GM19395 (cell line): ENCODE measurements at regions not wholly inside any gene's neighbourhood (a gene's known extent, or its start where the extent isn't known, plus 50 kb on each side); places are given as distances from the start of the nearest gene placed in this dataset.
"Not testable (repeated sequence)": the region's sequence is repeated elsewhere in the genome, so short reads cannot be mapped to it uniquely, and the experiment has no call there.

Experiments used
- ATAC-seq: cut with Tn5 transposase; IDR thresholded peaks from one replicate; pipeline ENCODE4 v1.9.1; 2021; ENCODE audit warnings: mild to moderate bottlenecking, moderate library complexity; ENCODE audit not compliant: unreplicated experiment

DNA sequence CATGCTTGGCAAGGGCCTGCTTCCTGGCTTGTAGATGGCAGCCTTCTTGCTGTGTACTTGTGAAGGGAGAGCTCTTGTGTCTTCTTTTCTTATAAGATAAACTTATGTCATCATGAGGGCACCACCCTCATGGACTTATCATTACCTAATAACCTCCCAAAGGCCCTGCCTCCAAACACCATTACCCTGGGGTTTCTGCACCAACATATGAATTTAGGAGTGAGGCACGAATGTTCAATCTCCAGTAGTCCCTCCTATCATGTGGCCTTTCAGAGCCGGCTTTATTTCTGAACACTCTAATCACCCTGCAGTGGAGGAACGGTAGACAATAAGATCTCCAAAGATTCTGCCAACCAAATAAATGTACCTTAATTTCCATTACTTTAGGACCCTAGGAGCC is 144.3 kb downstream of the ABCC12 start:
- no peak for ATAC-seq

GRCh38 chr16:48008011-48008525 is 147.7 kb downstream of the ABCC12 start:
- no peak for ATAC-seq

- ATAC-seq: no peak
These were observed 151.6 kb downstream of the ABCC12 start for GRCh38 chr16:48004141-48004695.

- no peak for ATAC-seq
These were observed 152.4 kb downstream of the ABCC12 start for GRCh38 chr16:48003206-48003907.

- ATAC-seq: no peak
These were observed 154.4 kb downstream of the ABCC12 start for GRCh38 chr16:48001324-48001895.

- ATAC-seq: no peak
These were observed 155.2 kb downstream of the ABCC12 start for GRCh38 chr16:48000622-48001021.

DNA sequence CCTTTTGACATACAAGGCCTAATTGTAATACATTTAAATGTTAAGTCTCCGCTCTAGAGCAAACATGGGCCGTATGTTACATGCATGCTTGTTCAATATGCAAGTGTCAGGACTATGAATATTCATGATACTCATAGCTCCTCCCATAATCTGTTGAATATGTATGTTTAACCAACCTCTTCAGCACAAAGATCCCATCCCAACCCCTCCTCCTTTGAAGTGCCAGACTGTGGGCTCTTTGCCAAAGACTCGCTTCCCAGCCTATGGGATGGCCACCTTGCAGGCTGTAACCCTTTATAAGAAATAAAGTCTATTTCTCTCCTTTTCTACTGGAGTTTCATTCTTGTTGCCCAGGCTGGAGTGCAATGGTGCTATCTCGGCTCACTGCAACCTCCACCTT is 156.2 kb downstream of the ABCC12 start:
- ATAC-seq: no peak

GRCh38 chr16:47995354-47995753 is 160.4 kb downstream of the ABCC12 start:
- no peak for ATAC-seq

DNA sequence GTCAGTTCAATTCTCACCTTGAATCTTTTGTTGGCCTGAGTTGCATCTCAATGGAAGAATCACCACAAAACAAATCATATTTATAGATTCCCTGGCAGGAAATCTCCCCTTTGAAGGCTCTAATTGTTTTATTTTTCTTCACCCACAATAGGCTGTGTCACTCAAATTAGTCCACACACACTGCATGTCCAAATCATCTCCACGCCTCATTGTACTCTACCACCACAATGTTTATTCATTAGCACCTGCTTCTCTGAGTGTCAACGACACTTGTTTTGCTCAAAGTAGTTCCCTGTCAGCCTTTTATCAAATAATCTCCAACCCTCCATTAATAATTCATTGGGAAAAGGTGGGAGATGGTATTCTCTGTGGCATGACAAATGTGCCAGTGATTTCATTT is 164.3 kb downstream of the ABCC12 start:
- no peak for ATAC-seq

- no peak for ATAC-seq
These were observed 165.1 kb downstream of the ABCC12 start for GRCh38 chr16:47990676-47991075.

DNA sequence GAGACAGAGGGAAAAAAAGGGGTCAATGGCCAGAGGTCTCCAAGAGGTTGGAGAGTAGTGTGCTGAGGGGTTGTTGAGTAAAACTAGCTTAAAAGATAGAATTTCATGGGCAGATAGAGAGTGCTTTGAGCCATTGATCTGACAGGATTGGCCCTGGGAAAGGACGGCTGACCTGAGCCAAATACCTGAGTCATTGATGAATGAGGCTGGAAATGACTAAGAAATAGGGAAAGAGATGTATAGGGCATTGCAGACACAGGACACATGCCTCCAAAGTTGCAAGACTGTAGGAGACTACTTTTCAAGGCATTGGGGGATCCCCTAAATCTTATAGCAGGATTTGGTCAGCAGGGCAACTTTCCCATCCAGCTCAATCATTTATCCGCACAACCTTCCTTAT is 168.7 kb downstream of the ABCC12 start:
- ATAC-seq: no peak

DNA sequence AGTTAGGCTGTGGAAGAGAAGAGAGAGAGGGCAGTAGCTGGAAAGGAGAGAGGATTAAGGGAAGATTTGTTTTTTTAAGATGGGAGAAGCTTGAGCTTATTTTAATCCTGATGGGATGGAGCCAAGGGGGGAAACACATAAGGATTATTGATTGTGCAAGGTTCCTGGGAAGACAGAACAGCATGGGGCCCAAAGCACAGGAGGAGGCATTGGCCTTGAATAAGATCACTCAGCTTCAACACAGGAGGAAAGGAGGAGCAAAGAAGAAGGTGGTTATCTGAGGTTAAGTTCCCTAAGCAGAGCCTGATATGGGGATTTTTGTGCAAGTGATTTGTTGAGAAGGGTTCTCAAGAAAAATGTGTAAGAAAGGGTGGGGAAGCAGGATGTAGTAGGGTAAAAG is 169.8 kb downstream of the ABCC12 start:
- no peak for ATAC-seq

DNA sequence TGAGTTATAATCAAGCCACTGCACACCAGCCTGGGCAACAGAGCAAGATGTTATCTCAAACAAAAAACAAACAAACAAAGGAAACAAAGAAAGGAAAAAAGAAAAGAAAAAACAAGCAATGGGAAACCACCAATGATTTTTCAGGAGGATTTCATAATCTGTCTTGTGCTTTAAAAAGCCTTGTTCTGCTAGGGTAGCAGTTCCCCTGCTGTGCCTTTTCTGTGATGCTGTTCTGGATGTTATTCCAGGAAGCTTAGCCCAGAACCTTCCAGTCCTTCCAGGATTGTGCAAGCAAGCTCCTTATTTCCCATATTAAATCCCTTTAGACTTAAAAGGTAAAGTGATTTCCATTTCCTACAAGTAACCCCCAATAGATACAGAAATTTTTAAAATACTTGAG is 171.1 kb downstream of the ABCC12 start:
- ATAC-seq: no peak

DNA sequence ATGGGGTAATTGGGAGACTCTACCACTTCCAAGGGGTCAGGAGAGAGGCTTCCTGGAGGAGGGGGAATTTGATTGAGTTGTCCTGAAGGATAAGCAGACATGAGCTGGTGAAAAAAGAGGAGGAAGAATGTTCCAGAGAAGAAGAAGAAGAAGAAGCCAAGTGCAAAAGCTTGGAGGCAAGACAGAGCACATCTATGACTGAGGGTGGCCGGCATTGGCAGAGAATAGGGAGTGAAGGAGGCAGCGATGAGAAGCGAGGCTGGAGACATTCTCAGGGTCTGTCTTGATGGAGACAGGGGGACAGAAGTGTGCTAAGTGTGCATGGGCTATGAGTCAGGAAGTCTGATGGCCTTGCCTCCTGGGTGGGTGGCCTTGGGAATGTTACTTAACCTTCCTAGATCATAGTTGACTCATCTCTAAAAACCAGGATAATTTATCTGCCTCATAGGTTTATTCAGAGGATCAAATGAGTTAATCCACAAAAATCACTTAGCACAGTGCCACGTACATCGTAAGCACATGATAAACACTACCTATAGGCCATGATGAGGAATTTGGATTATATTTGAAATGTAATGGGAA is 171.7 kb downstream of the ABCC12 start:
- ATAC-seq: no peak

DNA sequence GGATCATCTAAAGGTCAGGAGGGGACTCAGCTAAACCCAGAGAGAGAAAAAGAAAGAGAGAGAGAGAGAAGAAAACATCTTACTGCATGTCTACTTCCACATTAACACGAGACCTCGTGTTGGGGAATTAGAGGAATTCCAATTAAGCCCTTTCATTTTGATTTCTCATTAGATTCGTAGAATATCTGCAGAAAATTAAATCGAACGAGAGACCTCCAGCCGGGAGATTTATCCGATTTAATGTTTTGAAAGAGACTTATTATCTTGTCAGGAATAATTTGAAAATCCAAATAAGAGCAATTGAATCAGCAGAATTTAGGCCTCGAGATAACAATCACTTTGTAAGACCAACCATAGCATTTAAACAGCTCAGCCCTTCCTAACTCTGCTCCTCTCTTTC is 175.6 kb downstream of the ABCC12 start:
- no peak for ATAC-seq

- no peak for ATAC-seq
These were observed 176.1 kb downstream of the ABCC12 start for GRCh38 chr16:47979616-47980182.

GRCh38 chr16:47979164-47979520 is 176.7 kb downstream of the ABCC12 start:
- no peak for ATAC-seq

DNA sequence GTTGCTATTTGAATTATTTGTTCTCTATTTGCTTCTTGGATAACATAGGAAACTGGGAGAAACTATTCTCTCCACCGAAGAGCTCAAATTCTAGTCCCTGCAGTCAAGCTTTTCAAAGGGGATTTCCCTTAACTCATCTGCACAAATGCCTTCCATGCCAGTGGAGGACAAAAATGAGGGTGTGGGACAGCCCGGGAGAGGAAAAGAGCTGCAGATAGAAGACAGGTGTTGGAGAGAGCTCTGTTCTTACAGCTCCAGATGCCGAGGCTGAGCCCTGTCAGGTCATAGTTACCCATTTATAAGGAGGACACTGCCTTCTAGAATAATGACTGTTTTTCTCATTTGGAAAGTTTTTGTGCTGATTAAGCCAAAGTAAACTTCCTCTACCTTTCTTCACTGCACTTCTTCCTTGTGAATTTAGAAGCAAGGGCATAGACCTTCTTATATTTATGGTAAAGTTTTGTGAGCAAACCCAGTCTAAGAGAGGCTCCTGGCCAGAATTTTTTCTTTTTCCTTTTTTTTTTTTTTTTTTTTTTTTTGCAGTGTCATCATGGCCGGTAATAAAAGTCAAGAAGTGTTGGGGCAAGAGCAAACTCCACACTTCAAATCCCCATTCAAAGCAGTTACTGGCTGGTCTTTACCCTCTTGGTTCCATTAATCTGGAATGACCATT is 177.2 kb downstream of the ABCC12 start:
- no peak for ATAC-seq

DNA sequence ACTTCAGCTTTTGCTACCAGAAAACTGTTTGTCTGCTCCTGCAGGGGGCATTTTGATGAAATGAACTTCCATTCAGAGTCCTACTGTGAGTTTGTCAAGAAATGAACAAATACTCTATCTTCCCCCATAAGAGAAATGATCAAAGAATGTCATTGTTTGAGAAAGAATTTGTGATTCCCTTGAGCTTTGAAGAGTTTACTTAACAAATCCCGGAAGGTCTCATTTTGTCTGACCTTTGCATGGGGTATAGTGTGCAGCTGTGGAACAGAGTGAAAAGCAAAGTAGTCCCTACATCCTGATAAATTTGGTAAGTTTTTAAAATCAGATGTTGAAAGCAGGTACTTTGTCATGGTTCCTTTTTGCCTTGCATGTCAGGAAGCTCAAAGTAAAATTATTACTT is 178.0 kb downstream of the ABCC12 start:
- no peak for ATAC-seq

- ATAC-seq: no peak
These were observed 179.1 kb downstream of the ABCC12 start for GRCh38 chr16:47976636-47977210.

DNA sequence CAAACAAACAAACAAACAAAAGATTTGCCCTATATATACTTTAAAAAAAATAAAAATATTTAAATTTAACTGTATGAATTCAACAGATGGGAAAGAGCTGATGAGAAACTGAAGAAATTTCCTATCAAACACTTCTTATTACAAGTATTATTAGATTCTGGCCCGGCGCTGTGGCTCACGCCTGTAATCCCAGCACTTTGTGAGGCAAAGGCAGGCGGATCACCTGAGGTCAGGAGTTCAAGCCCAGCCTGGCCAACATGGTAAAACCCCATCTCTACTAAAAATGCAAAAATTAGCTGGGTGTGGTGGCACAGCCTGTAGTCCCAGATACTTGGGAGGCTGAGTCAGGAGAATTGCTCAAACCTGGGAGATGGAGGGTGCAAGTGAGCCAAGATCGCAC is 180.8 kb downstream of the ABCC12 start:
- not testable (repeated sequence) for ATAC-seq
